HG03196 (cell line): ENCODE measurements at regions not wholly inside any gene's neighbourhood (a gene's known extent, or its start where the extent isn't known, plus 50 kb on each side); places are given as distances from the start of the nearest gene placed in this dataset.
"Not testable (repeated sequence)": the region's sequence is repeated elsewhere in the genome, so short reads cannot be mapped to it uniquely, and the experiment has no call there.

ENCODE experiments used
- ATAC-seq: cut with Tn5 transposase; IDR thresholded peaks from one replicate; pipeline ENCODE4 v1.9.1; 2021; ENCODE audit not compliant: unreplicated experiment

GRCh38 chr7:19377611-19378344, 232.6 kb upstream of the FERD3L start:
- no peak for ATAC-seq

GRCh38 chr7:19376538-19376937, 231.3 kb upstream of the FERD3L start:
- no peak for ATAC-seq

- no peak for ATAC-seq
These were observed 230.8 kb upstream of the FERD3L start for GRCh38 chr7:19375976-19376375.

- ATAC-seq = no peak
These were observed 228.1 kb upstream of the FERD3L start for GRCh38 chr7:19373334-19373733.

GRCh38 chr7:19369806-19370205, 224.6 kb upstream of the FERD3L start:
- no peak for ATAC-seq

- no peak for ATAC-seq
These were observed 224.0 kb upstream of the FERD3L start for GRCh38 chr7:19369182-19369581.

- ATAC-seq = no peak
These were observed 223.3 kb upstream of the FERD3L start for GRCh38 chr7:19368491-19368925.

- ATAC-seq = no peak
These were observed 219.7 kb upstream of the FERD3L start for GRCh38 chr7:19364950-19365349.

- ATAC-seq = no peak
These were observed 216.9 kb upstream of the FERD3L start for GRCh38 chr7:19362099-19362498.

- ATAC-seq = no peak
These were observed 208.0 kb upstream of the FERD3L start for GRCh38 chr7:19353180-19353579.

GRCh38 chr7:19352305-19352695, 207.1 kb upstream of the FERD3L start:
- no peak for ATAC-seq

- ATAC-seq = no peak
These were observed 206.4 kb upstream of the FERD3L start for GRCh38 chr7:19351341-19352304.

- no peak for ATAC-seq
These were observed 194.3 kb upstream of the FERD3L start for GRCh38 chr7:19339512-19339911.

- not testable (repeated sequence) for ATAC-seq
These were observed 193.3 kb upstream of the FERD3L start for GRCh38 chr7:19338512-19338911.

- ATAC-seq = no peak
These were observed 191.7 kb upstream of the FERD3L start for GRCh38 chr7:19336836-19337383.

GRCh38 chr7:19333706-19334105, 188.5 kb upstream of the FERD3L start:
- ATAC-seq = no peak

- no peak for ATAC-seq
These were observed 181.8 kb upstream of the FERD3L start for GRCh38 chr7:19327018-19327417.

GRCh38 chr7:19322002-19322401, 176.8 kb upstream of the FERD3L start:
- no peak for ATAC-seq

GRCh38 chr7:19318287-19318686, 173.1 kb upstream of the FERD3L start:
- ATAC-seq = no peak

- no peak for ATAC-seq
These were observed 172.2 kb upstream of the FERD3L start for GRCh38 chr7:19317461-19317860.

GRCh38 chr7:19312416-19312815, 167.2 kb upstream of the FERD3L start:
- ATAC-seq = no peak

- ATAC-seq = no peak
These were observed 162.3 kb upstream of the FERD3L start for GRCh38 chr7:19307554-19307953.
